KOPT-K1 (cell line): ENCODE measurements at regions not wholly inside any gene's neighbourhood (a gene's known extent, or its start where the extent isn't known, plus 50 kb on each side); places are given as distances from the start of the nearest gene placed in this dataset.

Source experiments
- H3K27ac ChIP-seq: fragments of 200-600 bp; sonication (generic); 2 replicates; pipeline ENCODE4 v1.5.1; 2016; ENCODE audit warnings: antibody characterized with exemption, mild to moderate bottlenecking, low read depth, low read length; ENCODE audit not compliant: poor library complexity, severe bottlenecking
- H3K36me3 ChIP-seq: fragments of 200-600 bp; sonication (generic); 2 replicates; pipeline ENCODE4 v1.5.1; 2017; ENCODE audit warnings: antibody characterized with exemption, mild to moderate bottlenecking, low read length, moderate library complexity; ENCODE audit not compliant: insufficient read depth
- H3K9me3 ChIP-seq: fragments of 200-600 bp; sonication (generic); 2 replicates; pipeline ENCODE4 v1.5.1; 2017; ENCODE audit warnings: antibody characterized with exemption, low read length, mild to moderate bottlenecking; ENCODE audit not compliant: insufficient read depth, poor library complexity, severe bottlenecking

GRCh38 chr1:104932949-104933679 lies 1183.4 kb downstream of the AMY1C start:
- H3K27ac ChIP-seq: no peak overlapping the region
- no peaks in the 10 kb centered on the region for H3K36me3 ChIP-seq
- H3K9me3 ChIP-seq: no peaks in the 10 kb centered on the region

- H3K27ac ChIP-seq: no peak overlapping the region
- H3K36me3 ChIP-seq: no peaks in the 10 kb centered on the region
- H3K9me3 ChIP-seq: no peaks in the 10 kb centered on the region
Measured at GRCh38 chr1:104933846-104934245, 1184.1 kb downstream of the AMY1C start.

- Histone ChIP-seq H3K27ac (no peak overlapping the region), H3K36me3 (no peaks in the 10 kb centered on the region), H3K9me3 (no peaks in the 10 kb centered on the region)
Measured at GRCh38 chr1:104945406-104945805, 1195.7 kb downstream of the AMY1C start.

- H3K36me3 ChIP-seq: no peaks in the 10 kb centered on the region
- no peaks in the 10 kb centered on the region for H3K9me3 ChIP-seq
- no peak overlapping the region for H3K27ac ChIP-seq
Measured at GRCh38 chr1:104946558-104947210, 1197.0 kb downstream of the AMY1C start.

- H3K36me3 ChIP-seq: no peaks in the 10 kb centered on the region
- no peak overlapping the region for H3K27ac ChIP-seq
- no peaks in the 10 kb centered on the region for H3K9me3 ChIP-seq
Measured at GRCh38 chr1:104953555-104953954, 1203.9 kb downstream of the AMY1C start.

GRCh38 chr1:104973516-104973915 lies 1223.8 kb downstream of the AMY1C start:
- Histone ChIP-seq H3K9me3 (no peaks in the 10 kb centered on the region), H3K36me3 (no peaks in the 10 kb centered on the region), H3K27ac (no peak overlapping the region)

- Histone ChIP-seq H3K9me3 (no peaks in the 10 kb centered on the region), H3K27ac (no peak overlapping the region), H3K36me3 (no peaks in the 10 kb centered on the region)
Measured at GRCh38 chr1:104979651-104980050, 1230.0 kb downstream of the AMY1C start.

GRCh38 chr1:104987210-104987609 lies 1237.5 kb downstream of the AMY1C start:
- no peak overlapping the region for H3K27ac ChIP-seq
- no peaks in the 10 kb centered on the region for H3K36me3 ChIP-seq
- H3K9me3 ChIP-seq: no peaks in the 10 kb centered on the region

GRCh38 chr1:104989012-104989411 lies 1239.3 kb downstream of the AMY1C start:
- H3K27ac ChIP-seq: no peak overlapping the region
- no peaks in the 10 kb centered on the region for H3K9me3 ChIP-seq
- no peaks in the 10 kb centered on the region for H3K36me3 ChIP-seq

- Histone ChIP-seq H3K27ac (no peak overlapping the region), H3K36me3 (no peaks in the 10 kb centered on the region)
Measured at GRCh38 chr1:104991702-104992101, 1242.0 kb downstream of the AMY1C start.

GRCh38 chr1:105000793-105001192 lies 1251.1 kb downstream of the AMY1C start:
- H3K36me3 ChIP-seq: no peaks in the 10 kb centered on the region
- peaks cover 13% of the 10 kb centered on the region for H3K9me3 ChIP-seq
- H3K27ac ChIP-seq: no peak overlapping the region

More at GRCh38 chr1:104991702-104992101, 1242.0 kb downstream of the AMY1C start:
- no peaks in the 10 kb centered on the region for H3K9me3 ChIP-seq

GRCh38 chr1:105004515-105004914 lies 1254.8 kb downstream of the AMY1C start:
- peaks cover 17% of the 10 kb centered on the region for H3K9me3 ChIP-seq
- H3K27ac ChIP-seq: no peak overlapping the region
- H3K36me3 ChIP-seq: no peaks in the 10 kb centered on the region

GRCh38 chr1:105005594-105006195 lies 1256.0 kb downstream of the AMY1C start:
- no peaks in the 10 kb centered on the region for H3K36me3 ChIP-seq
- H3K27ac ChIP-seq: no peak overlapping the region
- H3K9me3 ChIP-seq: peaks cover 17% of the 10 kb centered on the region

- H3K9me3 ChIP-seq: no peaks in the 10 kb centered on the region
- no peak overlapping the region for H3K27ac ChIP-seq
- no peaks in the 10 kb centered on the region for H3K36me3 ChIP-seq
Measured at GRCh38 chr1:105017587-105017986, 1267.9 kb downstream of the AMY1C start.

- Histone ChIP-seq H3K27ac (no peak overlapping the region), H3K9me3 (no peaks in the 10 kb centered on the region), H3K36me3 (no peaks in the 10 kb centered on the region)
Measured at GRCh38 chr1:105023719-105024118, 1274.0 kb downstream of the AMY1C start.
